ENCODE measurements at regions not wholly inside any gene's neighbourhood (a gene's known extent, or its start where the extent isn't known, plus 50 kb on each side); places are given as distances from the start of the nearest gene placed in this dataset.
"Not testable (repeated sequence)": the region's sequence is repeated elsewhere in the genome, so short reads cannot be mapped to it uniquely, and the experiment has no call there.

GRCh38 chr16:18263046-18263445 is 73.5 kb downstream of the NPIPA8 start:
- not testable (repeated sequence) for DNase-seq (ENCODE audit: low read depth in 2 of 3, low spot score in 2 of 3)

GRCh38 chr16:18261848-18262247 is 74.7 kb downstream of the NPIPA8 start:
- DNase-seq (ENCODE audit: low read depth in 2 of 3, low spot score in 2 of 3) = not testable (repeated sequence)

- DNase-seq (ENCODE audit: low read depth in 2 of 3, low spot score in 2 of 3) = not testable (repeated sequence)
Measured at GRCh38 chr16:18259496-18260176, 76.9 kb downstream of the NPIPA8 start.

- not testable (repeated sequence) for DNase-seq (ENCODE audit: low read depth in 2 of 3, low spot score in 2 of 3)
Measured at GRCh38 chr16:18252943-18253342, 83.6 kb downstream of the NPIPA8 start.

- DNase-seq (ENCODE audit: low read depth in 2 of 3, low spot score in 2 of 3) = not testable (repeated sequence)
Measured at GRCh38 chr16:18230505-18230904, 106.0 kb downstream of the NPIPA8 start.

GRCh38 chr16:18222054-18223009 is 114.2 kb downstream of the NPIPA8 start:
- not testable (repeated sequence) for DNase-seq (ENCODE audit: low read depth in 2 of 3, low spot score in 2 of 3)

GRCh38 chr16:18217741-18218140 is 118.8 kb downstream of the NPIPA8 start:
- not testable (repeated sequence) for DNase-seq (ENCODE audit: low read depth in 2 of 3, low spot score in 2 of 3)

GRCh38 chr16:18216814-18217213 is 119.7 kb downstream of the NPIPA8 start:
- not testable (repeated sequence) for DNase-seq (ENCODE audit: low read depth in 2 of 3, low spot score in 2 of 3)

GRCh38 chr16:18213810-18214209 is 122.7 kb downstream of the NPIPA8 start:
- not testable (repeated sequence) for DNase-seq (ENCODE audit: low read depth in 2 of 3, low spot score in 2 of 3)

- not testable (repeated sequence) for DNase-seq (ENCODE audit: low read depth in 2 of 3, low spot score in 2 of 3)
Measured at GRCh38 chr16:18211505-18211904, 125.0 kb downstream of the NPIPA8 start.

GRCh38 chr16:18204786-18205185 is 131.8 kb downstream of the NPIPA8 start:
- not testable (repeated sequence) for DNase-seq (ENCODE audit: low read depth in 2 of 3, low spot score in 2 of 3)

- not testable (repeated sequence) for DNase-seq (ENCODE audit: low read depth in 2 of 3, low spot score in 2 of 3)
Measured at GRCh38 chr16:18204309-18204708, 132.2 kb downstream of the NPIPA8 start.

GRCh38 chr16:18201511-18201910 is 135.0 kb downstream of the NPIPA8 start:
- not testable (repeated sequence) for DNase-seq (ENCODE audit: low read depth in 2 of 3, low spot score in 2 of 3)

GRCh38 chr16:18192389-18192788 is 144.1 kb downstream of the NPIPA8 start:
- DNase-seq (ENCODE audit: low read depth in 2 of 3, low spot score in 2 of 3) = not testable (repeated sequence)

GRCh38 chr16:18190179-18190578 is 146.4 kb downstream of the NPIPA8 start:
- not testable (repeated sequence) for DNase-seq (ENCODE audit: low read depth in 2 of 3, low spot score in 2 of 3)

- DNase-seq (ENCODE audit: low read depth in 2 of 3, low spot score in 2 of 3) = not testable (repeated sequence)
Measured at GRCh38 chr16:18184755-18185154, 151.8 kb downstream of the NPIPA8 start.

GRCh38 chr16:18181028-18181427 is 155.5 kb downstream of the NPIPA8 start:
- not testable (repeated sequence) for DNase-seq (ENCODE audit: low read depth in 2 of 3, low spot score in 2 of 3)

GRCh38 chr16:18173945-18174497 is 162.5 kb downstream of the NPIPA8 start:
- not testable (repeated sequence) for DNase-seq (ENCODE audit: low read depth in 2 of 3, low spot score in 2 of 3)

GRCh38 chr16:18162293-18162692 is 174.2 kb downstream of the NPIPA8 start:
- DNase-seq (ENCODE audit: low read depth in 2 of 3, low spot score in 2 of 3) = not testable (repeated sequence)

GRCh38 chr16:18161224-18161623 is 175.3 kb downstream of the NPIPA8 start:
- not testable (repeated sequence) for DNase-seq (ENCODE audit: low read depth in 2 of 3, low spot score in 2 of 3)

GRCh38 chr16:18159185-18159584 is 177.4 kb downstream of the NPIPA8 start:
- not testable (repeated sequence) for DNase-seq (ENCODE audit: low read depth in 2 of 3, low spot score in 2 of 3)
